Smooth muscle cell (in vitro differentiated cells): ENCODE measurements at regions not wholly inside any gene's neighbourhood (a gene's known extent, or its start where the extent isn't known, plus 50 kb on each side); places are given as distances from the start of the nearest gene placed in this dataset.

Experiments
- DNase-seq: peaks from one replicate; lab custom pipeline; 2025; ENCODE audit not compliant: unreplicated experiment; lab: John Stamatoyannopoulos, UW
- H2AFZ ChIP-seq: fragments of 200-600 bp; sonication (generic); 2 replicates; pipeline ENCODE4 v1.6.0; 2016; ENCODE audit warnings: antibody characterized with exemption, low read depth, mild to moderate bottlenecking
- H3F3A ChIP-seq: fragments of 200-600 bp; sonication (generic); 2 replicates; pipeline ENCODE4 v1.6.0; 2017; ENCODE audit warnings: antibody characterized with exemption, low read depth
- H3K27ac ChIP-seq: fragments of 200-600 bp; sonication (generic); 2 replicates; pipeline ENCODE4 v1.5.1; 2016; ENCODE audit warnings: low read depth, mild to moderate bottlenecking
- H3K27me3 ChIP-seq: fragments of 200-600 bp; sonication (generic); 2 replicates; pipeline ENCODE4 v1.6.1; 2016; ENCODE audit warnings: low read depth, mild to moderate bottlenecking
- H3K36me3 ChIP-seq: fragments of 200-600 bp; sonication (generic); 2 replicates; pipeline ENCODE4 v1.5.1; 2016; ENCODE audit warnings: low read depth
- H3K4me1 ChIP-seq: fragments of 200-600 bp; sonication (generic); 2 replicates; pipeline ENCODE4 v1.5.1; 2016; ENCODE audit warnings: low read depth
- H3K4me2 ChIP-seq: fragments of 200-600 bp; sonication (generic); 2 replicates; pipeline ENCODE4 v1.6.0; 2016; ENCODE audit warnings: mild to moderate bottlenecking
- H3K4me3 ChIP-seq: fragments of 200-600 bp; sonication (generic); 2 replicates; pipeline ENCODE4 v1.5.1; 2016; ENCODE audit warnings: mild to moderate bottlenecking
- H3K79me2 ChIP-seq: fragments of 200-600 bp; sonication (generic); 2 replicates; pipeline ENCODE4 v1.6.0; 2016; ENCODE audit warnings: low read depth, mild to moderate bottlenecking
- H3K9ac ChIP-seq: fragments of 200-600 bp; sonication (generic); 2 replicates; pipeline ENCODE4 v1.6.0; 2016; ENCODE audit warnings: low read depth
- H3K9me3 ChIP-seq: fragments of 200-600 bp; sonication (generic); replicated peaks from 2 replicates; pipeline ENCODE4 v1.5.1; 2016; ENCODE audit warnings: low read depth
- H4K20me1 ChIP-seq: fragments of 200-600 bp; sonication (generic); 2 replicates; pipeline ENCODE4 v1.6.0; 2016; ENCODE audit warnings: low read depth
- WGBS: methylation state at CpG from one replicate; pipeline ENCODE4 v1.1.7; 2016; ENCODE audit warnings: low lambda C conversion rate; 5-methylcytosine and 5-hydroxymethylcytosine counted together
- TF ChIP-seq, protein P1 (sequence below): fragments of 200-600 bp; sonication (generic); IDR thresholded peaks from 2 replicates; pipeline ENCODE4 v1.5.1; 2017; ENCODE audit warnings: borderline replicate concordance, mild to moderate bottlenecking, antibody characterized with exemption; ENCODE audit not compliant: insufficient read depth, poor library complexity, severe bottlenecking

DNA sequence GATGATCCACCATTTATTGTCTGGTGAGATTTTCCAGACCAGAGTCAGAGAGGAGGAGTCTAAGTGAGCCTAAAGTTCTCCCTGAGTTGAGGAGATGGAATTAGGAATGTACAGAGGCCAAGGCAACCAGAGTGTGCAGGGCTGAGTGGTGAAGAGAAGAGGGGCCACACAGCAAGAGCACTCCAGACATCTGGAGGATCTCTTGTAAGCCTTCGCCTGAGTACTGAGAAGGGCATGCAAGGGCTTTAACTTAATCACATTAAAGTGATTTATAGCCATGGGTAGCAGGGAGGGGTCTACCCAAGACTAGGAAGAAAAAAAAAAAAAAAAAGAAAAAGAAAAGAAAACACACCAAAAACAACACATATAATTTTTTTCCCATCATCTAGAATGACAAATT is 1190.4 kb downstream of the GATA3 start:
- DNase-seq, result no peak
- no peak overlapping the region for H2AFZ ChIP-seq
- 16% methylated on average over 1 of the region's 1 CpG for WGBS

GRCh38 chr10:9253121-9253520 is 1198.6 kb downstream of the GATA3 start:
- Histone ChIP-seq H3K4me1 (no peaks in the 10 kb centered on the region), H3K4me3 (no peak overlapping the region), H3K9me3 (no peaks in the 10 kb centered on the region), H3K27ac (no peak overlapping the region), H4K20me1 (no peaks in the 10 kb centered on the region), H2AFZ (no peak overlapping the region), H3K4me2 (no peak overlapping the region), H3F3A (no peaks in the 10 kb centered on the region), H3K36me3 (no peaks in the 10 kb centered on the region), H3K9ac (no peak overlapping the region), H3K79me2 (no peaks in the 10 kb centered on the region), H3K27me3 (peaks cover 9% of the 10 kb centered on the region)
- no peak for DNase-seq
- TF ChIP-seq, protein P1, sequence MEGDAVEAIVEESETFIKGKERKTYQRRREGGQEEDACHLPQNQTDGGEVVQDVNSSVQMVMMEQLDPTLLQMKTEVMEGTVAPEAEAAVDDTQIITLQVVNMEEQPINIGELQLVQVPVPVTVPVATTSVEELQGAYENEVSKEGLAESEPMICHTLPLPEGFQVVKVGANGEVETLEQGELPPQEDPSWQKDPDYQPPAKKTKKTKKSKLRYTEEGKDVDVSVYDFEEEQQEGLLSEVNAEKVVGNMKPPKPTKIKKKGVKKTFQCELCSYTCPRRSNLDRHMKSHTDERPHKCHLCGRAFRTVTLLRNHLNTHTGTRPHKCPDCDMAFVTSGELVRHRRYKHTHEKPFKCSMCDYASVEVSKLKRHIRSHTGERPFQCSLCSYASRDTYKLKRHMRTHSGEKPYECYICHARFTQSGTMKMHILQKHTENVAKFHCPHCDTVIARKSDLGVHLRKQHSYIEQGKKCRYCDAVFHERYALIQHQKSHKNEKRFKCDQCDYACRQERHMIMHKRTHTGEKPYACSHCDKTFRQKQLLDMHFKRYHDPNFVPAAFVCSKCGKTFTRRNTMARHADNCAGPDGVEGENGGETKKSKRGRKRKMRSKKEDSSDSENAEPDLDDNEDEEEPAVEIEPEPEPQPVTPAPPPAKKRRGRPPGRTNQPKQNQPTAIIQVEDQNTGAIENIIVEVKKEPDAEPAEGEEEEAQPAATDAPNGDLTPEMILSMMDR, result no peak

More for the DNA sequence above, 1190.4 kb downstream of the GATA3 start:
- no peaks in the 10 kb centered on the region for H3K4me1 ChIP-seq
- TF ChIP-seq, protein P1, result no peak
- H3K27me3 ChIP-seq, result no peaks in the 10 kb centered on the region
- H3K9ac ChIP-seq, result no peak overlapping the region
- no peak overlapping the region for H3K4me2 ChIP-seq
- H3K4me3 ChIP-seq, result no peak overlapping the region
- H3K79me2 ChIP-seq, result no peaks in the 10 kb centered on the region
- H3K36me3 ChIP-seq, result no peaks in the 10 kb centered on the region
- no peak overlapping the region for H3K27ac ChIP-seq
- no peaks in the 10 kb centered on the region for H4K20me1 ChIP-seq
- no peaks in the 10 kb centered on the region for H3F3A ChIP-seq
- H3K9me3 ChIP-seq, result no peaks in the 10 kb centered on the region

GRCh38 chr10:9254353-9254752 is 1199.9 kb downstream of the GATA3 start:
- Histone ChIP-seq H3K36me3 (no peaks in the 10 kb centered on the region), H3F3A (no peaks in the 10 kb centered on the region), H3K79me2 (no peaks in the 10 kb centered on the region), H3K4me3 (no peak overlapping the region), H2AFZ (no peak overlapping the region), H3K9me3 (no peaks in the 10 kb centered on the region), H3K4me1 (no peaks in the 10 kb centered on the region), H4K20me1 (no peaks in the 10 kb centered on the region), H3K27ac (no peak overlapping the region), H3K9ac (no peak overlapping the region), H3K27me3 (peaks cover 14% of the 10 kb centered on the region), H3K4me2 (no peak overlapping the region)
- TF ChIP-seq, protein P1, result no peak
- WGBS, result 68% methylated on average over 2 of the region's 2 CpGs
- no peak for DNase-seq

DNA sequence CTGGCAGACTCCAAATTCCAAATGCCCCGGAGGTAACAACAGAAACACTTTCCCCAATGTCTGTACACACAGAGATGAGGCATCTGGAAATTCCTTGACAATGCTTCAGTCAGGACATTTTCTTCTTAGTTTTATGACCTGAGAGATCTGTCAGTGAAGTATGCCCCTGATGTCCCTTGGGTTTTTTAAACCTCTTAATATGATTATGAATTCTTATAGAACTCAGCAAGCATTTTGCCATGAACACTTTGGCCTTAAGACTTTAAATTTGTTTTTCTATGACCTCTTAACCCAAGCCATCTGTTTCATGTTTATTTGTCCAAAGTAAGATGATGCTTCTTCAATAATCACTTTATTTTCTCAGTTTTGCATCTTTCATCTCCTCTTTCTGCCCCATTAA is 1206.2 kb downstream of the GATA3 start:
- Histone ChIP-seq H3K9ac (no peak overlapping the region), H3K4me3 (no peak overlapping the region), H3K36me3 (no peaks in the 10 kb centered on the region), H3K4me2 (no peak overlapping the region), H3K27ac (no peak overlapping the region), H3K9me3 (no peaks in the 10 kb centered on the region), H2AFZ (no peak overlapping the region), H3K27me3 (peaks cover 24% of the 10 kb centered on the region), H4K20me1 (no peaks in the 10 kb centered on the region), H3K79me2 (no peaks in the 10 kb centered on the region), H3F3A (no peaks in the 10 kb centered on the region), H3K4me1 (no peaks in the 10 kb centered on the region)
- no peak for DNase-seq
- 41% methylated on average over 1 of the region's 1 CpG for WGBS
- TF ChIP-seq, protein P1, result no peak
